PC-3 (cell line): ENCODE measurements at regions not wholly inside any gene's neighbourhood (a gene's known extent, or its start where the extent isn't known, plus 50 kb on each side); places are given as distances from the start of the nearest gene placed in this dataset.

Source experiments
- EZH2 ChIP-seq: fragments of 300-600 bp; sonication (generic); IDR thresholded peaks from one replicate; pipeline ENCODE4 v1.6.1; 2017; ENCODE audit warnings: antibody characterized with exemption, mild to moderate bottlenecking, low read length; ENCODE audit not compliant: unreplicated experiment
- TF ChIP-seq, protein P1 (sequence below): fragments of 300-600 bp; sonication (generic); conservative IDR thresholded peaks from 2 replicates; pipeline ENCODE4 v1.5.1; 2017; ENCODE audit warnings: antibody characterized with exemption, low read depth, mild to moderate bottlenecking, low read length

DNA sequence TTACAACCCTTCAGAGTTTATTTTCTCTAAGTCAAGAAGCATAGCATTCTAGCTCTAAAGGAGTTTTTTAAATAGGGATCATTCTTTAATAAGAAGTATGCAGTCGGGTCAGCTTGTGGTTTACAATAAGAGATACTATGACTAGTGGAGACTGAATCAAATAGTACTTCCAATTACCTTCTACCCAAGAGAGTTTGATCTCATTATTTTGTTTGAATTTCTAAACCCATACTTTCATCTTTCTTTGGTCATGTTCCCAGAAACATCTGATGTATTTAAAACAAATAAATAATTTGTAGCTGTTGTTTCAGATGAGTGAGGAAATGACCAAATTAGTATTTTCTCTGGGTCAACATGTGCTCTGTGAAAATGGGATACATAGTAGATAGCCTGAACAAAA, 160.2 kb upstream of the CDH6 start:
- TF ChIP-seq, protein P1, sequence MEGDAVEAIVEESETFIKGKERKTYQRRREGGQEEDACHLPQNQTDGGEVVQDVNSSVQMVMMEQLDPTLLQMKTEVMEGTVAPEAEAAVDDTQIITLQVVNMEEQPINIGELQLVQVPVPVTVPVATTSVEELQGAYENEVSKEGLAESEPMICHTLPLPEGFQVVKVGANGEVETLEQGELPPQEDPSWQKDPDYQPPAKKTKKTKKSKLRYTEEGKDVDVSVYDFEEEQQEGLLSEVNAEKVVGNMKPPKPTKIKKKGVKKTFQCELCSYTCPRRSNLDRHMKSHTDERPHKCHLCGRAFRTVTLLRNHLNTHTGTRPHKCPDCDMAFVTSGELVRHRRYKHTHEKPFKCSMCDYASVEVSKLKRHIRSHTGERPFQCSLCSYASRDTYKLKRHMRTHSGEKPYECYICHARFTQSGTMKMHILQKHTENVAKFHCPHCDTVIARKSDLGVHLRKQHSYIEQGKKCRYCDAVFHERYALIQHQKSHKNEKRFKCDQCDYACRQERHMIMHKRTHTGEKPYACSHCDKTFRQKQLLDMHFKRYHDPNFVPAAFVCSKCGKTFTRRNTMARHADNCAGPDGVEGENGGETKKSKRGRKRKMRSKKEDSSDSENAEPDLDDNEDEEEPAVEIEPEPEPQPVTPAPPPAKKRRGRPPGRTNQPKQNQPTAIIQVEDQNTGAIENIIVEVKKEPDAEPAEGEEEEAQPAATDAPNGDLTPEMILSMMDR = no peak
- TF ChIP-seq EZH2 = no peak
